GM21526 (cell line): ENCODE measurements at regions not wholly inside any gene's neighbourhood (a gene's known extent, or its start where the extent isn't known, plus 50 kb on each side); places are given as distances from the start of the nearest gene placed in this dataset.
"Not testable (repeated sequence)": the region's sequence is repeated elsewhere in the genome, so short reads cannot be mapped to it uniquely, and the experiment has no call there.

Experiments used
- ATAC-seq: cut with Tn5 transposase; IDR thresholded peaks from one replicate; pipeline ENCODE4 v1.9.1; 2021; ENCODE audit warnings: moderate library complexity; ENCODE audit not compliant: unreplicated experiment, low FRiP score

DNA sequence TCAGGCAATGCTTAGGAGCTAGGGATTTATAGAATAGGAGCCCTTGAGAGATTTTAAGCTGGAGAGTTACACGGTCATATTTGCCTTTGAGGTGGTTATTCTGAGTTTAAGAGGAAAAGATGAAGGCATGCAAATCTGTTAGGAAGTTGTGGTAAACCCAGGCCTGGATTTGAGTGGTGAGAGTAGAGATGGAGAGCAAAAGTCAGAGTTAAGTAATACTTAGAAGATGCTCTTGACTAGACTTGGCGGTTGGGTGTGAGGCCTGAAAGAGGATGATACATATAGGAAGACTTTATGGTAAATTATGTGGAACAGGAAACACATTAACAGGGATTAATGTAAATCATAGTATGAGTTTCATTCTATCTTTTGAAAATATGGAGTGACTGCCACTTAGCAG is 136.0 kb upstream of the ARX start:
- no peak for ATAC-seq

DNA sequence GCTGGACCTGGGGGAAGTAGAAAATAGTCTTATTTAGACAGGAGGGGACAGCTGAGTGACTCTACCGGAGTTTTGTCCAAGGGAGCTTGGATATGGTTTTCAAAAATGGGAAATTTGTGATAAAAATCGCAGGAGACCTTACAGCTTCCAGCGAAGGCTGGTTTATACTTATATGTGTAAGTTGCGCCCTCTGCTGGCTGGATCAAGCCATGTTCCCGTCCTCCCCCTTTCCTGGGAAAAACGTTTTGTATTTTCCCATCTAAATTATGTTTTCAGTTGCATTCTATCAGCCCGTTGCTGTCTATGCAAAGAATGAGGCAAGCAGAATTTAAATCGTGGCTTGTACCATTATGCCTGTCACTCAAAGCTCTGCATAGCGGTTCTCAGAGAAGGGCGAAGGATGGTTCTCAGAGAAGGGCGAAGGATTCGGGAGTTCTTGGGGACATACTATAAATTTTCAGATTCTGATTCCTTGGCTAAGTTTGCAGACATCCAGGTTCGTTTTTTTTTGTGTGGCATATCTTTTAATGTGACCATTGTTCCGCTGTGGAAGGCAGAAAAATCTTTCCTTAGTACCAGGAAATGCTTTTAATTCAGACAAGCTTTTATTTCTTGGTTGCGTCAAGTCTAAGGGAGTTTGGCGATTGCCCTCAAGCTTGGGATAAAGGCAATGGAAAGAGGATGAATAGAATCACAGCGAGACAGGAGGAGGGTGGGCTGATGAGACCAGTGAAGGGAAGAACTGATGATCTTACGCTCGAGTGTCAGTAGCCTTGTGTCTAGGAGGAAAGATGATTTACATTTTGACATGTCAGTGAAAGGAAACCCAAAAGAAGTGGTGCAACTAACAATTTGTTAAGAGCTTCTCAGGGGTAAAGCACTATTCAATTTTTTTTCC is 128.5 kb upstream of the ARX start:
- ATAC-seq, result no peak

GRCh38 chrX:25143596-25143995 is 127.8 kb upstream of the ARX start:
- ATAC-seq, result no peak

GRCh38 chrX:25141684-25142083 is 125.9 kb upstream of the ARX start:
- no peak for ATAC-seq

GRCh38 chrX:25131055-25131454 is 115.3 kb upstream of the ARX start:
- ATAC-seq, result no peak

DNA sequence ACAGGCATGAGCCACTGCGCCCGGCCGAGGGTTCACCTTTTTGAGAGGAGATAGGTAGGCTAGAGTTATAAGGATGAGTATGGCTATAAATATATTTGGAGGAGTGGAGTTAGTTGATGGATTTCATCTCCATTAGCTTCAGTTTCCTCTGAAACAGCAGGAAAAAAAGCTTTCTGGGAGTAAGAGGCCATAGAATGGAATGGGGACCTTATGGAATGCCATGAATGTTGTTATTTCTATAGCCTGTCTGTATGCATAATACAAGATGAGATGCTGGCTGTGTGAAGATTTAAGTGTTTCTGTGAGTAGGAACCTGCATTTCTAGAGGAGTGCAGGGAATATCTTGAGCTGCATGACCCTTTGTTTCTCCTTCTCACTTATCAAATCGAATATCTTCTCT is 114.9 kb upstream of the ARX start:
- no peak for ATAC-seq

GRCh38 chrX:25125483-25125882 is 109.7 kb upstream of the ARX start:
- ATAC-seq, result no peak

DNA sequence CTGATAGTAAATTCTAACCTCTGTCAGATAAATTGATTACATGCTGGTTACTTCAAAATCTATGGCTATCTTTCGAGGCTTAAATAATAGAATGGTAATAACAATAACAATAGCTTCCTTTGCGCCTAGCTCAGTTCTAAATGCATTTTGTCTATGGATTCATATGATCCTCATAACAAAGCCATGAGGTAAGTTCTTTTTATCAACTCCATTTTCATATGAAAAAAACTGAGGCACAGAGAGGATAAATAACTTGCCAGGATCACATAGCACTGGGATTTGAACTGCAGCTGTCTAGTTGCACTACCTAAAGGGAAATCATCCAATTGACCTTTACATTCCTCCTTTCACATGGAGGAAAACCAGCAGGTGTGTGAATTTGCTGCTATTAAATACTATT is 108.6 kb upstream of the ARX start:
- ATAC-seq, result no peak

GRCh38 chrX:25112156-25112555 is 96.4 kb upstream of the ARX start:
- no peak for ATAC-seq

GRCh38 chrX:25108481-25108880 is 92.7 kb upstream of the ARX start:
- no peak for ATAC-seq

- ATAC-seq, result no peak
Measured at GRCh38 chrX:25105221-25105620, 89.5 kb upstream of the ARX start.

GRCh38 chrX:25096522-25097045 is 80.8 kb upstream of the ARX start:
- ATAC-seq, result no peak

DNA sequence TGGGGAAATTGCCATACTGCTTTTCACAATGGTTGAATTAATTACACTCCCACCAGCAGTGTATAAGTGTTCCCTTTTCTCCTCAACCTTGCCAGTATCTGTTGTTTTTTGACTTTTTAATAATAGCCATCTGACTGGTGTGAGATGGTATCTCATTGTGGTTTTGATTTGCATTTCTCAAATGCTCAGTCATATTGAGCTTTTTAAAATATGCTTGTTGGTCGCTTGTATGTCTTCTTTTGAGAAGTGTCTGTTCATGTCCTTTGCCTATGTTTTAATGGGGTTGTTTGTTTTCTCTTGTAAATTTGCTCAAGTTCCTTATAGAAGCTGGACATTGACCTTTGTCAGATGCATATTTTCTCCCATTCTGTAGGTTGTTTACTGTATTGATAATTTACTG is 75.4 kb upstream of the ARX start:
- ATAC-seq, result not testable (repeated sequence)

DNA sequence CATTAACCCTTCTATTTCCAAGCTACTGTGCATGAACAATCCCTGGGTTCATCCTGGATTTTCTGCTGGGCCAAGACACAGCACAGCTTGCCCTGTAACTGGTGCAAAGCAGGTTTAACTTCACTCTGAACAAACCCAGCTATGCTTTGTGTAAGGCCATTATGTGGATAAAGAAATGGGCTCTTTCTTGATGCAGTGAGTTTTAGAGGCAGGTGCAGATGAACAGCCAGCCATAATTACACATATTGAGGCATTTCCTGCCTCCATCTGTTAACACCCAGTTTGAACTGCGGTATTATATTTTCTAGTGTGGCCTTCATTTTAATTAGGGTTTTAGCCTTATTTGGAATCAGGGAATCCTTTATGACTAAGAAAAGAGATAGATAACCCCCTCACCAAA is 68.7 kb upstream of the ARX start:
- no peak for ATAC-seq

DNA sequence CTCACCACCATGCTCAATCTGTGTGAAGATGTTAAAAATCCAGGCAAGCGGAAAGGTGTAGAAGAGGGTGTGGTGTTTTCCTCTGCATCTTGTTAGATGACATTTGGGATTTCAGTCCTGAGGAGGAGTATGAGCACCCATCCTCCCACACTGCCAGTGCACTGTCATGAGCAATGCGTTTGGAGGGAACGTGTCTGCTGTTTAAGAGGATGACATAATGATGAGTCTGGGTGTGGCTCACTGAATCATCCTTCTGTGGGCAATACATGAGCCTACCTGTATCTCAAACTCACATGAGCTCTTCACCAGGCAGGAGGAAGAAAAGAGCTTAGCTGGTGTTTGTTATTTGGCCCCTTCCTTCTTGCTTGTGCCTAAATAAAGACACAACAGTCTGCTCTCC is 67.9 kb upstream of the ARX start:
- ATAC-seq, result no peak

- no peak for ATAC-seq
Measured at GRCh38 chrX:25079020-25079419, 63.3 kb upstream of the ARX start.

DNA sequence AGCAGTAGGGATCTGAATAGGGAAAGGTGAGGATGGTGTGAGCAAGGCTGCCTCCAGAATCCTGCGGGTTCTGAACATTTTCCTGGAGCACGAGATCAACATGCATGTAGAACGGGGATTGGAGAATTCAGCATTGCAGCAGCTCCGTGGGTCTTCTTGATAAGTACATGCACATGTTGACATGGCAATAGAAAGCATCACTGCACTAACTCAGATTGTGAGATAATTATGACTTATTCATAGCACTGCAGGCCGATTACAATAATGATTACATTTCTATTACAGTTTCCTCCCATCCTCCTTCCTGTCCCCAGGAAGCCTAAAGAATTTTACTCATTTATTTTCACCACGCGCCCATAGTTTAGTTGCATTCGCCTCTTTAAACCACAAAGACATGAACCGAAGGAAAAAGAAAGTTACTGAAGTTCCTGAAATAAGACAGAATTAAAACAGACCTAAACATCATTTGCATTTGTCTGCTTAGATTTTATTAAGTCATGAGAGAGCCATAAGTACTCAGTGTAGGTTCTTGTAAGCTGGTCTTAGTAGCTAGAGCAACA is 61.3 kb upstream of the ARX start:
- no peak for ATAC-seq

GRCh38 chrX:25072247-25072646 is 56.5 kb upstream of the ARX start:
- no peak for ATAC-seq

DNA sequence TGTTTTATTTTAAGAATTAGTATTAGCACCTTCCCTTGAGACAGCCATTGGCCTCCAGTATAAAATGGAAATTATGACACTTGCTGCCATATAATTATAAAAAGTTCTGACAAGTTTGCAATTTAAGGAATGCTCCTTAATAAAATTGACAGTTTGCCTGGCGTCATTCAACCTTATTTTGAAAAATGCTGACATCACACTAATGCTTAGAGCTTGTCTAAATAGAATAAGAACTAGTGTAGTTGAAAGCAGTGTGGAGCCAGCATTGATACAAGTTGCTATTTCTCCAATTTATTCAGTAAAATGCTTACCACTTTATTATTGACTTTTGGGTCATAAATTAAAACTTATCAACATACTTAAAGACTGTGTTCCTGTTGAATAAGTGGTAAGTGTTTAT is 54.3 kb upstream of the ARX start:
- ATAC-seq, result no peak

DNA sequence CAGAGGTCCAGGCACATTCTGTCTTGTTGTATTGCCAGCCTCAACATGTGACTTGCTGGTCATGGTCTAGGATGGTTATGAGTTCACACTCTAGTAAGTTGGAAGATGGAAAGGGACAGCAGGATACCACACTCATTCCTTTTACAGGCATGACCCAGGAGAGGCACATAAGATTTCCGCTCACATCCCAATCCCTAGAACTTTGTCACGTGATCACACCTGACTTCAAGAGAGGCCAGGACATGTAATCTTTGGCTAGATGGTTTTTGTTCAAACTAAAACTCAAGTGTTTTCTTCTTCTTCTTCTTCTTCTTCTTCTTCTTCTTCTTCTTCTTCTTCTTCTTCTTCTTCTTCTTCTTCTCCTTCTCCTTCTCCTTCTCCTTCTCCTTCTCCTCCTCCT is 53.4 kb upstream of the ARX start:
- ATAC-seq, result no peak

- no peak for ATAC-seq
Measured at GRCh38 chrX:25068340-25068739, 52.6 kb upstream of the ARX start.
